ENCODE measurements at regions not wholly inside any gene's neighbourhood (a gene's known extent, or its start where the extent isn't known, plus 50 kb on each side); places are given as distances from the start of the nearest gene placed in this dataset.

DNA sequence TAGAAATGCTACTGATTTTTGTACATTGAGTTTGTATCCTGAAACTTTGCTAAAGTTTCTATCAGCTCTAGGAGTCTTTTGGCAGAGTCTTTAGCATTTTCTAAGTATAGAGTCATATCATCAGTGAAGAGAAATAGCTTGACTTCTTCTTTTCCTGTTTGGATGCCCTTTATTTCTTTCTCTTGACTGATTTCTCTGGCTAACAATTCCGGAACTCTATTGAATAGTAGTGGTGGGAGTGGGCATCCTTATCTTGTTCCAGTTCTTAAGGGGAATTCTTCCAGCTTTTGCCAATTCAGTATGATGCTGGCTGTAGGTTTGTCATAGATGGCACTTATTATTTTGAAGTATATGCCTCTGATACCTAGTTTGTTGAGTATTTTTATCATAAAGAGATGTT is 197.7 kb downstream of the AASDHPPT start:
- dilution Hi-C loops (cut with MboI; ENCODE audit: extremely low pct_ligation_motif_present, low sequenced_read_pairs), result no loop called here
- no peak for TF ChIP-seq FOS (IDR thresholded peaks at IDR 0.05; ENCODE audit: borderline replicate concordance, insufficient read depth, low read length)
- no peak for TF ChIP-seq EZH2 (IDR thresholded peaks at IDR 0.05; ENCODE audit: borderline replicate concordance, low read depth, low read length, severe bottlenecking)
- TF ChIP-seq, protein P1, sequence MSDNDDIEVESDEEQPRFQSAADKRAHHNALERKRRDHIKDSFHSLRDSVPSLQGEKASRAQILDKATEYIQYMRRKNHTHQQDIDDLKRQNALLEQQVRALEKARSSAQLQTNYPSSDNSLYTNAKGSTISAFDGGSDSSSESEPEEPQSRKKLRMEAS (IDR thresholded peaks at IDR 0.05; ENCODE audit: insufficient read depth, insufficient read length), result no peak
- no peak for TF ChIP-seq GATA2 (IDR thresholded peaks at IDR 0.05; ENCODE audit: insufficient read depth, insufficient read length, low read depth, low read length)
- TF ChIP-seq POLR2A (IDR thresholded peaks at IDR 0.05; ENCODE audit: low read depth, low read length), result no peak
- TF ChIP-seq JUN (IDR thresholded peaks at IDR 0.05; ENCODE audit: borderline replicate concordance, insufficient read depth, insufficient read length, low read depth), result no peak
- TF ChIP-seq, protein P2, sequence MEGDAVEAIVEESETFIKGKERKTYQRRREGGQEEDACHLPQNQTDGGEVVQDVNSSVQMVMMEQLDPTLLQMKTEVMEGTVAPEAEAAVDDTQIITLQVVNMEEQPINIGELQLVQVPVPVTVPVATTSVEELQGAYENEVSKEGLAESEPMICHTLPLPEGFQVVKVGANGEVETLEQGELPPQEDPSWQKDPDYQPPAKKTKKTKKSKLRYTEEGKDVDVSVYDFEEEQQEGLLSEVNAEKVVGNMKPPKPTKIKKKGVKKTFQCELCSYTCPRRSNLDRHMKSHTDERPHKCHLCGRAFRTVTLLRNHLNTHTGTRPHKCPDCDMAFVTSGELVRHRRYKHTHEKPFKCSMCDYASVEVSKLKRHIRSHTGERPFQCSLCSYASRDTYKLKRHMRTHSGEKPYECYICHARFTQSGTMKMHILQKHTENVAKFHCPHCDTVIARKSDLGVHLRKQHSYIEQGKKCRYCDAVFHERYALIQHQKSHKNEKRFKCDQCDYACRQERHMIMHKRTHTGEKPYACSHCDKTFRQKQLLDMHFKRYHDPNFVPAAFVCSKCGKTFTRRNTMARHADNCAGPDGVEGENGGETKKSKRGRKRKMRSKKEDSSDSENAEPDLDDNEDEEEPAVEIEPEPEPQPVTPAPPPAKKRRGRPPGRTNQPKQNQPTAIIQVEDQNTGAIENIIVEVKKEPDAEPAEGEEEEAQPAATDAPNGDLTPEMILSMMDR (IDR thresholded peaks at IDR 0.05; ENCODE audit: extremely low read depth in 1 of 2, insufficient read depth in 1 of 2, low read depth in 1 of 2, low read length in 2 of 2), result no peak
- no peak for TF ChIP-seq MYC (IDR thresholded peaks at IDR 0.05; ENCODE audit: low read depth, low read length)
- no peak for TF ChIP-seq POLR2AphosphoS5 (IDR thresholded peaks at IDR 0.05; ENCODE audit: insufficient read depth, low read depth, low read length)
- no peak overlapping the region for H3K27ac ChIP-seq (ENCODE audit: insufficient read depth, low read depth, low read length)
- no TSS peak for BruUV-seq (replicated peaks)
- CTCF ChIA-PET, result interaction anchor here (0.6 kb wide), 1 partner anchor 452 kb away, joined by 3 read pairs; no protein-coding TSS in a partner anchor
- DNase-seq (ENCODE audit: low read depth, low spot score), result no peak
- POLR2A ChIA-PET, result no interaction called here
- H3K36me3 ChIP-seq (ENCODE audit: control insufficient read depth in 2 of 2, extremely low read depth in 1 of 2, insufficient read depth in 2 of 2, low read length in 2 of 2), result no peaks in the 10 kb centered on the region
- H3K9me1 ChIP-seq (replicated peaks; ENCODE audit: control insufficient read depth, extremely low read depth, insufficient read depth, low read length), result no peaks in the 10 kb centered on the region
- no peak overlapping the region for H3K4me3 ChIP-seq (replicated peaks in 1 of 3; ENCODE audit: insufficient read depth in 1 of 3, low read depth in 1 of 3, low read length in 3 of 3)
- H3K9ac ChIP-seq (replicated peaks; ENCODE audit: extremely low read depth, insufficient read depth, low read length), result no peak overlapping the region
- H3K4me1 ChIP-seq (ENCODE audit: control insufficient read depth, extremely low read depth, insufficient read depth, low read length), result no peaks in the 10 kb centered on the region
- H2AFZ ChIP-seq (ENCODE audit: low read depth, low read length), result no peak overlapping the region
- no peaks in the 10 kb centered on the region for H3K27me3 ChIP-seq (ENCODE audit: control insufficient read depth in 2 of 2, insufficient read depth in 2 of 2, low read length in 2 of 2)
- FAIRE-seq, result no peak
- intact Hi-C loops (cut with micrococcal nuclease), result no loop called here
- H4K20me1 ChIP-seq (replicated peaks; ENCODE audit: control insufficient read depth, extremely low read depth, insufficient read depth, low read length), result no peaks in the 10 kb centered on the region
- no peak overlapping the region for H3K4me2 ChIP-seq (ENCODE audit: insufficient read depth, low read length)
- H3K79me2 ChIP-seq (ENCODE audit: control insufficient read depth, insufficient read depth, low read length), result no peaks in the 10 kb centered on the region
- no peaks in the 10 kb centered on the region for H3K9me3 ChIP-seq (replicated peaks; ENCODE audit: control insufficient read depth, insufficient read depth, low read length)

Data from endothelial cell of umbilical vein (primary cell).